Dermis blood vessel endothelial cell (primary cell): ENCODE measurements at regions not wholly inside any gene's neighbourhood (a gene's known extent, or its start where the extent isn't known, plus 50 kb on each side); places are given as distances from the start of the nearest gene placed in this dataset.
"Not testable (repeated sequence)": the region's sequence is repeated elsewhere in the genome, so short reads cannot be mapped to it uniquely, and the experiment has no call there.

Experiments used
- DNase-seq: peaks from one replicate; pipeline ENCODE4 v3.0.0; 2010

DNA sequence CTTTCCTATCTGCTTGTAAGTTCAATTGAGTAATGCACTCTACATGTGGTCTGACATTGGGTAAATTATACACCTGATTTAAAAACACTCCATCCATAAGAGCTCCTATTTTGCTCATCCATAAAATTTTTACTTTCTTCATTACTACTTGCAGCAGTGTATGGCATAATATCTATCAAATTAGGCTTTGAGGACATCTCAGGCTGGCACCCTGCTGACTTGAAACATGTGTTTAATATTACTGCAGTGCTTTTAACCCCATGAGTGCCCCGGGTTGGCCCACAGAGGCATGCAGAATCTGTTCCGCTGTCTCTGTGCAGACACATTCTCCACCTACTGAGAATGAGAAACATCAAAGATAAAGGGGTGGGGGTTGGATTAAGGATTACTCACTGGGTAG lies 249.9 kb upstream of the DNAJC19 start:
- DNase-seq, result no peak

DNA sequence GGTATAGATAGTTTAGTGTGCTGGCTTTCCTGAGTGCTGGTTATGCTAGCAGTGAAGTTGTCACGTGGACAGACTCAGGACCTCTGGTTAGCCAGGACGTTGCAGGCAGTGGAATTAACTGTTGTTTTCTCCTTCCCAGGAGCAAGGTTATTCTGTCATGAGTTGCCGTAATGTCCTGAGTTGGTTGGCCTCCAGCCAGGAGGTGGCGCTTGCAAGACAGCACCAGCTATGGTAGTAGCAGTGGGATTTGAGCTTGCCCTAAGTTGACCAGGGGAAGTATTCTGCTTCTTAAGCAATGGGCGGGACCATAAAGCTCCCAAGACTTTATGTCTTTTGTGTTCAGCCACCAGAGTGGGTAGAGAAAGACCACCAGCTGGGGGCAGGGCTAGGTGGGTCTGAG lies 240.7 kb upstream of the DNAJC19 start:
- DNase-seq, result no peak

DNA sequence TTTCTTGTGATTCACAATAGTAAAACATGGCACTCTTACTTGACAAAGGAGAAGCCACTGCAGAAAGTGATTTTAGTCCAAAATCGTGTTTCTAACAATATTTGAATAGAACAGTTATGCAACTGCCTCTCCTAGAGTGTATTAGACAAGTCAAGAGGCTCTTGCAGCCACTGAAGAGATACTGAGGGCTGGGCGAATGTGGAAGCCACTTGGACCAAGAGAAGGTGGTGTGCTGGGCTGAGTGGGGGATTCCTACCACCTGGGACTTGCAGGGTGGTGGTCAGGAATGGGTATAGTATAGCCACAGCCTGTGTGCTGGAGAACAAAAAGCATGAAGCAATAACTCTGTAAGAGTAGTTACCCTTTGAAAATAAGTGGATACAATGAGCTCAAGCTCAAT lies 223.8 kb upstream of the DNAJC19 start:
- no peak for DNase-seq

DNA sequence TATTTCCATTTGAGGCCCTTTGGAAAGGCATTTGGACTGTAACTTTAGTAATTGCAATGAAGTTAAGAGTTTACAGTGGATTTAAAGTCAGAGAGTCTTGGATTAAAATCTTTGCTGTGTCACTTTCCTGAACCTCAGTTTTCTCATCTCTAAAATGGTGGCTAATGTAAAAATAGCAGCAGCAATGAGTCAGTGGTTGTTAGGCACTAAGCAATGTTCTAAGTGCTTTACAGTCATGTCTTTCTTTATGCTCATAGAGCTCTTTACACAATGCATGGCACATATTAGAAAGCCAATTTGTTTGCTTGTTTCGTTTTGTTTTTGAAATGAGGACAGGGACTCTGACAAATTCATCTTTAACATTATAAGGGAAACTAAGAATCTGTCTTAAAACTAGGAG lies 222.7 kb upstream of the DNAJC19 start:
- no peak for DNase-seq

- peak; percentile 46 for DNase-seq
These were observed 220.7 kb upstream of the DNAJC19 start for GRCh38 chr3:181210275-181210674.

DNA sequence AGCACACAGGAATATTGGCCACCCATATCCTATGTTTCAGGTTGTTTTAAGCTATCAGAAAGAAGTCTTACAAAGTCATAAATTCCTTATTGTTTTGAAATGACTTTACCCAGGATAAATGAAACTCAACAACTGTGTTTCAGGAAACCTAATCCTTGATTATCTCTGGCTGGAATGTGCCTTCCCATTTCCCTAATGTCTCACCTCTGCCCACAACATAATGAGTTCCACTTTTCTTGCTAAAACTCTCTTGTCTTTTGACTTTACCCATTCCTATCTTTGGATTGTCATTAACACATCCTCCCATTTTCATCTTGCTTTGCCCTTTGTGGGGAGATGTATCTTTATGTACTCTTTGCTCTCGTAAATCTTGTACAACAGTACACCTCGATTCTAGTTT lies 200.0 kb upstream of the DNAJC19 start:
- DNase-seq, result no peak

DNA sequence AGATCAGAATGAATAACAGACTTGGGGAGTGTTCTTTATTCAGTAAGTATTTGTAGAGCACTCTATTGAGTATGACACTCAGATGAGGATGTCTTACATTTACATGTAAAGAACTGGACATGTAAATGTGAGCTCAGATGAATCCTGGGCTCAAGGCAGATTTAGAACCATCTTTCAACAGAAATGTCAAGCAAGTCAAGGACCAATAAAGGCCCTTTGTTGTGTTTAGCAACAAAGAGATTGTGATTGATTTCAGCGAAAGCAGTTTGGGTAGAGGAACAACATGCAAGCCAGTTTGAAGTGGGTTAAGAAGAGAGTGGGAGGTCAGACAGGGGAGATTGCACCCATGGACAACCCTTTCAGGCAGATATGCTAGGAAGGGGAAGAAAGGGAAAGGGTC lies 194.2 kb upstream of the DNAJC19 start:
- no peak for DNase-seq

DNA sequence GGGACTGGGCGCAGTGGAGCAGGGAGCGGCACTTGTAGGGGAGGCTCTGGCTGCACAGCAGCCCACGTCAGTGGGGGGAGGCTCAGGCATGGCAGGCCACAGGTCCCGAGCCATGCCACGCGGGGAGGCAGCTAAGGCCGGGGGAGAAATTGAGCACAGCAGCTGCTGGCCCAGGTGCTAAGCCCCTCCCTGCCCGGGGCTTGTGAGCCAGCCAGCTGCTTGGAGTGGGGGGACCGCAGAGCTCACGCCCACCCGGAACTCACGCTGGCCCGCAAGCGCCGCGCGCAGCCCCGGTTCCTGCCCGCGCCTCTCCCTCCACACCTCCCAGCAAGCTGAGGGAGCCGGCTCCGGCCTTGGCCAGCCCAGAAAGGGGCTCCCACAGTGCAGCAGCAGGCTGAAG lies 193.5 kb upstream of the DNAJC19 start:
- not testable (repeated sequence) for DNase-seq

DNA sequence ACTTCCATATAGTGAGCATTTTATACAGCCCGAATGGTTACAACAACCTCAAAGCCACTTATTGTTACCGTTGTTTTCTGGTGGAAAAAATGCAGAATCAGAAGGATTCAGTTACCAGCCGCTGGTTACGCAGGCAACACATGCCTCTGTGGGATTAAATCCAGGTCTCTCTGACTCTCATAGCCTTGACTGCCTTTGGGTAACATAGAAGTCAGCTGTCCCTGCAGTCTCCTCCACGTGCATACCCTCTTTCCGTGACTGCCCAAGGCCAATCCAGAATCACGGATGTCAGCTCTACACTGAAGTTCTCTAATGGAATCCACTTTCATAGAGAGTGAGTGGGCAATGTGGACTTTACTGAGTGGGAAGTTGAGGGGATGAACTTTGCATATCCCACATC lies 189.5 kb upstream of the DNAJC19 start:
- no peak for DNase-seq

DNA sequence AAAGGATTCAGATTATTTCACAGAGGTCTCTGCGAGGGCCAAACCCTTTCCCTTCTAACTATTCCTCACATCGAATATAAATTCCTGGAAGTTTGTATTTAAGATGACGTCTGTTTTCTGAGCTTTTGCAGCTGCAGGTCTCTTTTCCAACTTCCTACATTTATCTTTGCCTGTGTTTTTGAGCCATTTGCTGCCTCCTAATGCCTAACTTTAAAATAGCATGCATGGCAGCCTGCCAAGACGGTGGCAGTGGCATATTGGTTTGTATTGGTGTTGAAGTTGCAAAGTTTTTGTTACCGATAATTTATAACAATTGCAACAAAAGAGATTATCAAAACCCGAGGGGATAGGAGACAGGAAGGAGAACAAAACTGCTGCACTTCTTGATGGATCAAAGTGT lies 187.1 kb upstream of the DNAJC19 start:
- DNase-seq, result peak; percentile 71

DNA sequence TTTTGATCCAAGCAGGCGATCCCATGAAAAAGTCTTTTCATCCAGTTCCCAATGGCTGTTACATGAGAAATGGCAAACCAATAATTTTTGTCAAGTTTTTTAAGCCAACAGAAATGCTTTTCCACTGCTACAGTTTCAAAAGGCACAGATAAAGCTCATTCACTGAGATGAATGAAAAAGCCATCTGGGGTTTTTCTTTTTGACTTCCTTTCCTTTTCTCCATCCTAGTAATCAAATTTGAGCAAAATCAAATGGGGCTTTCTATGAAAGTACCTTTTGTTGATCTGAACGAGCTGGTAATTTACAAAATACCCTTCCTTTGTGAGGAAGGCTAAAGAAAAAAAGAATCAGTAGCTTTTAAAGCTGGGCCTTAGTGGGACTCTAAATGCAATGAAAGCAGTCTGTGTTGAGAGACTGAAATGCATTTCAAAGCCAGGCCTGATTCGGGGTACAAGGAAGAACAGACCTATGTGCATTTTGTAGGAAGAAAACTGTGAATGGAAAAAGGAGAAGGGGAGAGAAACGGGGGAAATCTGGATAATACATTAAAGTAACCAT lies 185.2 kb upstream of the DNAJC19 start:
- DNase-seq, result no peak

- no peak for DNase-seq
These were observed 184.5 kb upstream of the DNAJC19 start for GRCh38 chr3:181174022-181174421.

- no peak for DNase-seq
These were observed 183.7 kb upstream of the DNAJC19 start for GRCh38 chr3:181173227-181173626.

GRCh38 chr3:181134873-181135272 lies 145.3 kb upstream of the DNAJC19 start:
- DNase-seq, result no peak

DNA sequence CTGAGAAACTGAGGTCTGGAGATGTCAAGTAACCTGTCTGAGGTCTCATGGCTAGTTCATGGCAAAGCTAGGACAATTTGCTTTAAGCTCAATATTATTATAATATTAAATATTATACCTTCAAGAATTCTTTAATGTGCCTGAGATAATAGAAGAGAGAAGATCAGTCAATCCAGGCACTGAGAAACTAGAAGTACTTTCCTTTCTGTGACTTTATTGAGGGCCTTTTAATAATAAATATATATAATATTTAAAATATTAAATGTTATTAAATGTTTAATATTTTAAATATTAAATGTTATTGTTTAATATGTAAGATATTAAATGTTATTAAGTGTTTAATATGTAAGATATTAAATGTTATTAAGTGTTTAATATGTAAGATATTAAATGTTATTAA lies 144.3 kb upstream of the DNAJC19 start:
- no peak for DNase-seq

DNA sequence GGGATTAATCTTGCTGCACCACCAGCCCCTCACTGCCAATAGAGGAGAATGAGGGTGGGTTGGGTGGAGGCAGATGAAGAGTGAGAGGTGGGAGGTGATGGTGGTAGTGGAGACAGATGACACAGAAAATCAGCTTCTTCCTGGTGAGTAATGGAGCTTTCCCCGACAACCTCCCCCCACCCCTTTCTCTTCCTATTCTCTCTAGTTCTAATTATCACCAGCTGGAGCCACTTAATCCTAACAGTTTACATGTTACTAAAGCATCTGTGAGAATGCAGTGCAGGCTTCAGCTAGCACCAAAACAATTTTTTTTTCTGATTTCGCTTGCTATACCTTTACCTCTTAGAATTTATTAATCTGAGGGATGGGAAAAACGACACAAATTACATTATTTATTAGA lies 116.1 kb upstream of the DNAJC19 start:
- no peak for DNase-seq

GRCh38 chr3:181103605-181104004 lies 114.1 kb upstream of the DNAJC19 start:
- peak; percentile 3 for DNase-seq

- no peak for DNase-seq
These were observed 96.5 kb upstream of the DNAJC19 start for GRCh38 chr3:181086011-181086410.

- DNase-seq, result no peak
These were observed 92.4 kb upstream of the DNAJC19 start for GRCh38 chr3:181081930-181082329.

GRCh38 chr3:181076558-181076957 lies 87.0 kb upstream of the DNAJC19 start:
- no peak for DNase-seq

- no peak for DNase-seq
These were observed 85.6 kb upstream of the DNAJC19 start for GRCh38 chr3:181075098-181075497.

DNA sequence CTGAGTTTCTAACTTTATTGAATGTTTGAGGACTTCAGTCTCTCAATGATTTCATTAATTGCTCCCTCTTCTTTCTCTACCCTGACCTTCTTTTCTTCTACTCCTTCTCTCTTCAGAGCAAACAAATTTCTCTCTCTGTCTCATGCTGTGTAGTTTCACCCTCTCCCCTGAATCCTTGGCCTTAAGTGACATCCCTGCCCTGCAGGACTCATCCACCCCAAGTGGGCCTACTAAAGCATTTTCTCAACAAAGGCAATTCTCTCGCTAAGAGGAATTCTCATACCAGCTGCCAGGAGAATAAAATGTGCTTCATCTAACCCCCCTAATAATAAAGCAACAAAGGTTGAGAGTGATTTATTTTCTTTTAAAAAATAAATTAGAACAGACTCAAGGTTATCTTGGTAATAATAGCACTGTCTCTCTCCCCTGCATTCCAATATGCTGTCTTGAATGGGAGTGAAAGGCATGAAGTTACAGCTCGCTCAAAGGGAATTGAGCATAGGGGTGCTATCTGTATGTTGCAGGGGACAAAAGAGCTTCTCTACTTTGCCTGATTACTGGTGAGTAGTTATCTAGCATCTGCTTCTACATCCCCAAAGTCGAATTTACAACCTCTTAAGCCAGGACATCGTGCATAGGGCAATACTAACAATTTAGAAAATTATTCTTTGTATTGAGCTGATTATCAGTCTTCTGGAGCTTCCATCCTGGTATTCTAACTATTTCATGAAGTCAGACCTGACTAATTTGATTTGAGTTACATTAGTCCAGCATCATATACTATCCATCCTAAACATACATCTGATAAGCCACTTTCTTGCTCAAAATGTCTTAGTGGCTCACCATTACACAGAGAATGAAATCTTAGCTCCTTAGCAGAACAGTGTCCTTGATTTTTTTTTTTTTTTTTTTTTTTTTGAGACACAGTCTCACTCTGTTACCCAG lies 76.9 kb upstream of the DNAJC19 start:
- no peak for DNase-seq

GRCh38 chr3:181056136-181056732 lies 66.7 kb upstream of the DNAJC19 start:
- DNase-seq, result no peak

GRCh38 chr3:181054538-181054937 lies 65.0 kb upstream of the DNAJC19 start:
- DNase-seq, result no peak
